H1 (cell line): ENCODE measurements at regions not wholly inside any gene's neighbourhood (a gene's known extent, or its start where the extent isn't known, plus 50 kb on each side); places are given as distances from the start of the nearest gene placed in this dataset.

Source experiments
- EZH2 ChIP-seq: fragments of 200-600 bp; sonication (generic); IDR thresholded peaks from 2 replicates; pipeline ENCODE4 v1.7.1; 2012; ENCODE audit warnings: low read depth, mild to moderate bottlenecking, moderate library complexity, low read length, inconsistent platforms; ENCODE audit not compliant: severe bottlenecking
- SRF ChIP-seq: IDR thresholded peaks from 2 replicates; pipeline ENCODE4 v1.6.1; 2011; ENCODE audit warnings: mild to moderate bottlenecking, low read depth, low read length, moderate library complexity
- TF ChIP-seq, protein P1 (sequence below): IDR thresholded peaks from 2 replicates; pipeline ENCODE4 v1.6.1; 2011; ENCODE audit warnings: low read depth, mild to moderate bottlenecking, low read length; ENCODE audit not compliant: insufficient read depth
- TF ChIP-seq, protein P2 (sequence below), 3 experiments: IDR thresholded peaks; 1 replicate in 2 of 3; 2 replicates in 1 of 3; pipeline versions ENCODE4 v1.5.1 to v1.6.1; 2011; ENCODE audit warnings: low read length in 3 of 3, mild to moderate bottlenecking in 3 of 3, inconsistent platforms in 2 of 3, low read depth in 1 of 3, moderate library complexity in 1 of 3; ENCODE audit not compliant: insufficient read depth in 1 of 3; ENCODE audit errors: control extremely low read depth in 1 of 3

- TF ChIP-seq, protein P1, sequence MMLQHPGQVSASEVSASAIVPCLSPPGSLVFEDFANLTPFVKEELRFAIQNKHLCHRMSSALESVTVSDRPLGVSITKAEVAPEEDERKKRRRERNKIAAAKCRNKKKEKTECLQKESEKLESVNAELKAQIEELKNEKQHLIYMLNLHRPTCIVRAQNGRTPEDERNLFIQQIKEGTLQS, result no peak
- no peak for TF ChIP-seq SRF
- TF ChIP-seq, protein P2, sequence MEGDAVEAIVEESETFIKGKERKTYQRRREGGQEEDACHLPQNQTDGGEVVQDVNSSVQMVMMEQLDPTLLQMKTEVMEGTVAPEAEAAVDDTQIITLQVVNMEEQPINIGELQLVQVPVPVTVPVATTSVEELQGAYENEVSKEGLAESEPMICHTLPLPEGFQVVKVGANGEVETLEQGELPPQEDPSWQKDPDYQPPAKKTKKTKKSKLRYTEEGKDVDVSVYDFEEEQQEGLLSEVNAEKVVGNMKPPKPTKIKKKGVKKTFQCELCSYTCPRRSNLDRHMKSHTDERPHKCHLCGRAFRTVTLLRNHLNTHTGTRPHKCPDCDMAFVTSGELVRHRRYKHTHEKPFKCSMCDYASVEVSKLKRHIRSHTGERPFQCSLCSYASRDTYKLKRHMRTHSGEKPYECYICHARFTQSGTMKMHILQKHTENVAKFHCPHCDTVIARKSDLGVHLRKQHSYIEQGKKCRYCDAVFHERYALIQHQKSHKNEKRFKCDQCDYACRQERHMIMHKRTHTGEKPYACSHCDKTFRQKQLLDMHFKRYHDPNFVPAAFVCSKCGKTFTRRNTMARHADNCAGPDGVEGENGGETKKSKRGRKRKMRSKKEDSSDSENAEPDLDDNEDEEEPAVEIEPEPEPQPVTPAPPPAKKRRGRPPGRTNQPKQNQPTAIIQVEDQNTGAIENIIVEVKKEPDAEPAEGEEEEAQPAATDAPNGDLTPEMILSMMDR (IDR thresholded peaks at IDR 0.05; ENCODE audit: control extremely low read depth in 1 of 3, insufficient read depth in 1 of 3, low read depth in 1 of 3, low read length in 3 of 3), result no peak
- TF ChIP-seq EZH2, result no peak
Measured at GRCh38 chr16:86725401-86725800, 147.1 kb downstream of the FOXL1 start.
